GM21619 (cell line): ENCODE measurements at regions not wholly inside any gene's neighbourhood (a gene's known extent, or its start where the extent isn't known, plus 50 kb on each side); places are given as distances from the start of the nearest gene placed in this dataset.
"Not testable (repeated sequence)": the region's sequence is repeated elsewhere in the genome, so short reads cannot be mapped to it uniquely, and the experiment has no call there.

Source experiments
- ATAC-seq: cut with Tn5 transposase; IDR thresholded peaks from one replicate; pipeline ENCODE4 v1.9.1; 2021; ENCODE audit not compliant: unreplicated experiment

- ATAC-seq = no peak
Measured at GRCh38 chr6:125647391-125647790, 102.0 kb upstream of the HEY2 start.

DNA sequence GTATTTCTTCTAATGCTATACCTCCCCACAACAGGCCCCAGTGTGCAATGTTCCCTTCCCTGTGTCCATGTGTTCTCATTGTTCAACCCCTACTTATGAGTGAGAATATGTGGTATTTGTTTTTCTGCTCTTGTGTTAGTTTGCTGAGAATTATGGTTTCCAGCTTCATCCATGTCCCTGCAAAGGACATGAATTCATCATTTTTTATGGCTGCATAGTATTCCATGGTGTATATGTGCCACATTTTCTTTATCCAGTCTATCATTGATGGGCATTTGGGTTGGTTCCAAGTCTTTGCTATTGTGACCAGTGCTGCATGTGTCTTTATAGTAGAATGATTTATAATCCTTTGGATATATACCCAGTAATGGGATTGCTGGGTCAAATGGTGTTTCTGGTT is 95.7 kb upstream of the HEY2 start:
- not testable (repeated sequence) for ATAC-seq

GRCh38 chr6:125655511-125655910 is 93.9 kb upstream of the HEY2 start:
- no peak for ATAC-seq

DNA sequence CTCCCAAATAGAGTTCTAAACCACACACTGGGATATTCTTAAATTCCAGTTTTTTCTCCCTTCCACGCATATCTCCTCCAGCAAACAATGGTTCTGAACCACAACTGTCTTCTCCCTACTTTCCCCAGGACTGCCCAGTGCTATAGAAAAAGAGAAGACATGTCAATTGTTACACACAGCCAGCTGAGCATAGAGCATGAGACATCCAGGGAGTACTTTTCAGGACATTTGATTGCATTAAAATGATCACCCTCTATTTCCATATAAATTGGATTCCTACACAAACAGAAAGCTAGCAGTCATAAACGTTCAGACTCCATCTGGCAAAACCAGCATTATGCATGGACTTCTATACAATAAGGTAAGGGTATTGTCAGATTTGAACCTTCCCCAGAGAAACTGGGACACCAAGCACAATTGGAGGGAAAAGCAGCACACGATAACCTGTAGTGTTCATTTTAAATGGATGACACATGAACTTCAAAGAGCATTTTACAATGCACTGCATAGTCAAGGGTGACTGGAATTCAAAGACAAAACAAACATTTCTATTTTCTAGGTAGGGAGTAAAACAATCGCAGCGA is 93.1 kb upstream of the HEY2 start:
- no peak for ATAC-seq

DNA sequence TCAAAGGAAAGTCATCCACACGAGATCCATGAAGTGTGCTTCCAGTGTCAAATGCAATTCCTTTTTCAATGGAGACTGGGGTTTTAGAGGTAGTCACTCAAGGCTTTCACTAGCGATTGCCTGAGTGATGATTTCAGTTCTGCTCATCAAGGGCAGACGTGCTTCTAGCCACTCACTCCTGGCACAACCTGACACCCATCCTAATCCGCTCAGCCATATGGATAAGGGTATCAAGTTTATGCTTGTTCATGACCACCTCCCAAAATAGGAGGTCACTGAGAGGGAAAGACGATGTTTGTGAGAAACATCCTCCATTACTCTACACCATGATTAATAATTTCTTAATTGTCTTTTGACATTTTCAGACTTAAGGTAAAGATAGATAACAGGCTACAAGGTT is 91.3 kb upstream of the HEY2 start:
- no peak for ATAC-seq

GRCh38 chr6:125658759-125659431 is 90.5 kb upstream of the HEY2 start:
- no peak for ATAC-seq

- no peak for ATAC-seq
Measured at GRCh38 chr6:125659887-125660286, 89.5 kb upstream of the HEY2 start.

GRCh38 chr6:125662296-125662695 is 87.1 kb upstream of the HEY2 start:
- ATAC-seq = no peak

- ATAC-seq = no peak
Measured at GRCh38 chr6:125665295-125665814, 84.1 kb upstream of the HEY2 start.

- no peak for ATAC-seq
Measured at GRCh38 chr6:125667326-125667725, 82.1 kb upstream of the HEY2 start.

DNA sequence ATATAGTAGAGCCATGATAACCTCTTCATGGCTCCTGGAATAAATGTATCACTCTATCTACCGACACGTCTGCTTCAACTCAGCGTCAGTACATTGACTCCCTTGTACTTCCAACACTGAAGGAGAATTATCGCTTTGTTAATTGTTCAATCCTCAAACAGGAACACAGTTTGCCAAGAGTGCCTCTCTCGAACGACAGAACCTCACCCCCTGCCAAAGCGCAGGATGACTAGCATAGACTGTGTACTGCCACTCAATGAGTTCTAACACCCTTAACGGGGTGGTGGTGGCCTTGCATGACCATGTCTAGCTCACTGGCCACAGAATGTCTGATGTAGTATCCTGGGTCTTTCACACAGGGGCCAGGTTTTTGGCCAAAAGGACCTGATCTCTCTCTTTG is 81.4 kb upstream of the HEY2 start:
- no peak for ATAC-seq

- no peak for ATAC-seq
Measured at GRCh38 chr6:125670568-125670967, 78.9 kb upstream of the HEY2 start.

GRCh38 chr6:125671323-125671722 is 78.1 kb upstream of the HEY2 start:
- no peak for ATAC-seq

GRCh38 chr6:125674230-125674629 is 75.2 kb upstream of the HEY2 start:
- no peak for ATAC-seq

DNA sequence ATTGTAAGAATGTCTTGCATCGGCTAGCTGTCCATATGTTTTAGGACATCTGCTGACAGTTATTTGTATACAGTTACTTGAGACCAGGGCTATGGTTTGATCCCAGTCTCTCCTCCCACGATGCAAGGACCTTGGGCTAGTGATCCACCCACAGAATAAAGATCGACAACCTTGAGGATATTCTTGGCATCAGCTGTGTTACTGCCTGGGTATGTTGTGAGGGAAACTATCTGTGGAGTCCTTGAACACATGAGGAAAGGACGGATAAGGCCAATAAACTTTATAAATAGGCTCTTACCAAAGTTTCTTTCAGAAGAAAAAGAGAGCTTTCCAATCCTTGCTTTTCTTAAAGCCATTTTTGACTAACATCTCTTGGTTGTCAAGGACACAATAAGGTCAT is 70.8 kb upstream of the HEY2 start:
- ATAC-seq = no peak

DNA sequence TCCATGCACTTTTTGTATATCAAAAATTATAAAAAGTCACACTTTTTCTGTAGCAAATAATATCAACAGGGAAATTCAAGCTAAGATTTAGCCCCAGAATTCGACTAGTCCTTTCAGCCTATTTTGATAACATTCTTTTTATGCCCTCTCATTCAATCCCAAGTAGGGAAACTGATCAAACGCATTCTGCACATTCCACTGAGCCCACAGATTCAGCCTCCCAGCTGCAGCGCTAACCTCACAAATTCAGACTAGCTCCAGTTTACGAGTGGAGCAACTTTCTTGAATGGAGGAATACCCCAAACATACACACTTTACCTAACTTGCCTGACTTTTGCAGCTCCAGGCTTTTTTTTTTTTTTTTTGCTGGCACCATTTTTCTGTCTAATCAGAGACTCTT is 70.3 kb upstream of the HEY2 start:
- no peak for ATAC-seq

- ATAC-seq = no peak
Measured at GRCh38 chr6:125679651-125680050, 69.8 kb upstream of the HEY2 start.

DNA sequence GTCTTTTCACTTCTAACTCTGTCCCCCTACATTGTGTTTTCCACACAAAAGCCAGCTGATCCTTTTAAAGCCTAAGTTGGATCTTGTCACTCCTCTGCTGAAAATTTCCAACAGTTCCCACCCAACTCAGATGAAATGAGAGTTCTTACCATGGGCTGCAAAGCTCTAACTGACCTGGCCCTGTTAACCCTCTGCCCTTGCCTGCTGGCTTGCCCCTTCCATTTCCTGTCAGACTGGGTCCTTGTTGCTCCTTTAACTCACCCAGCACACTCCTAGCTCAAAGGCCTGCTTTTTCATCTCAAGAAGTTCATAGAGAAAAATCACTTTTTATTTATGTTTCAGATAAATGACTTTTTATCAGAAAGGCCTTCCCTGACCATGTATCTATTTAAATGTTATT is 66.5 kb upstream of the HEY2 start:
- no peak for ATAC-seq

- ATAC-seq = no peak
Measured at GRCh38 chr6:125688138-125688537, 61.3 kb upstream of the HEY2 start.

- no peak for ATAC-seq
Measured at GRCh38 chr6:125693480-125693879, 56.0 kb upstream of the HEY2 start.

GRCh38 chr6:125699591-125699990 is 49.8 kb upstream of the HEY2 start:
- no peak for ATAC-seq
